IMR-90 (cell line): ENCODE measurements at regions not wholly inside any gene's neighbourhood (a gene's known extent, or its start where the extent isn't known, plus 50 kb on each side); places are given as distances from the start of the nearest gene placed in this dataset.

Source experiments
- ATAC-seq: fragments of 200-7000 bp; cut with Tn5 transposase; 2 replicates; pipeline ENCODE4 v1.9.1; 2020; ENCODE audit warnings: low read depth, mild to moderate bottlenecking, moderate library complexity
- BruUV-seq: library from RNA; stranded (reverse); fragments of 400-500 nt; replicated peaks from 2 replicates; lab custom pipeline; 2021; lab: Mats Ljungman, UMichigan
- CTCF ChIA-PET: fragments of 300-600 bp; formaldehyde crosslinking; extraction: SDS; loops from one replicate; lab custom pipeline; 2021; ENCODE audit warnings: antibody characterized with exemption; lab: Yijun Ruan, JAX
- POLR2A ChIA-PET: fragments of 300-600 bp; sonication (Branson Sonifier 250); formaldehyde crosslinking; loops from one replicate; lab custom pipeline; 2022; ENCODE audit warnings: antibody characterized with exemption; ENCODE audit not compliant: unreplicated experiment; lab: Charles Lee
- DNase-seq: peaks from one replicate; pipeline ENCODE4 v3.0.0; 2013
- H2AFZ ChIP-seq: replicated peaks from 2 replicates; pipeline ENCODE3; 2013; ENCODE audit warnings: low read length, mild to moderate bottlenecking; ENCODE audit not compliant: poor library complexity
- H2AK5ac ChIP-seq: 2 replicates; pipeline ENCODE4 v1.6.1; 2013; ENCODE audit warnings: low read depth, low read length, inconsistent platforms
- H2AK9ac ChIP-seq: replicated peaks from 2 replicates; pipeline ENCODE3; 2013; ENCODE audit warnings: mild to moderate bottlenecking, low read depth, low read length, moderate library complexity; ENCODE audit not compliant: poor library complexity
- H2BK120ac ChIP-seq: 2 replicates; pipeline ENCODE4 v1.6.1; 2013; ENCODE audit warnings: low read depth, low read length, inconsistent platforms
- H2BK15ac ChIP-seq: 3 replicates; pipeline ENCODE4 v1.6.1; 2013; ENCODE audit warnings: low read depth, low read length, inconsistent platforms
- H2BK20ac ChIP-seq: 2 replicates; pipeline ENCODE4 v1.6.1; 2013; ENCODE audit warnings: low read depth, mild to moderate bottlenecking, inconsistent platforms, low read length, moderate library complexity
- H2BK5ac ChIP-seq: 2 replicates; pipeline ENCODE4 v1.6.1; 2013; ENCODE audit warnings: mild to moderate bottlenecking, low read depth, low read length, inconsistent platforms; ENCODE audit not compliant: poor library complexity, severe bottlenecking
- H3K14ac ChIP-seq: replicated peaks from 2 replicates; pipeline ENCODE4 v1.6.1; 2013; ENCODE audit warnings: low read depth, low read length, inconsistent platforms
- H3K18ac ChIP-seq: 2 replicates; pipeline ENCODE4 v1.6.1; 2013; ENCODE audit warnings: low read depth, low read length, control low read depth
- H3K23ac ChIP-seq: 2 replicates; pipeline ENCODE4 v1.6.1; 2013; ENCODE audit warnings: low read depth, low read length, inconsistent platforms
- H3K27ac ChIP-seq: 2 replicates; pipeline ENCODE4 v1.5.1; 2013; ENCODE audit warnings: mild to moderate bottlenecking, control low read depth, low read length; ENCODE audit not compliant: insufficient read depth
- H3K27me3 ChIP-seq: 2 replicates; pipeline ENCODE4 v1.6.1; 2013; ENCODE audit warnings: low read length; ENCODE audit not compliant: control insufficient read depth, insufficient read depth
- H3K36me3 ChIP-seq: 2 replicates; pipeline ENCODE4 v1.6.1; 2013; ENCODE audit warnings: low read length, mixed read lengths; ENCODE audit not compliant: control insufficient read depth, insufficient read depth
- H3K4ac ChIP-seq: 2 replicates; pipeline ENCODE4 v1.6.1; 2013; ENCODE audit warnings: low read depth, low read length, inconsistent platforms
- H3K4me1 ChIP-seq: 2 replicates; pipeline ENCODE4 v1.6.1; 2013; ENCODE audit warnings: low read length, mixed read lengths; ENCODE audit not compliant: control insufficient read depth, insufficient read depth
- H3K4me2 ChIP-seq: 2 replicates; pipeline ENCODE4 v1.6.1; 2013; ENCODE audit warnings: low read depth, mild to moderate bottlenecking, control low read depth, low read length, moderate library complexity
- H3K4me3 ChIP-seq: 2 replicates; pipeline ENCODE4 v1.5.1; 2013; ENCODE audit warnings: low read depth, mild to moderate bottlenecking, control low read depth, low read length, moderate library complexity; ENCODE audit not compliant: insufficient read depth
- H3K56ac ChIP-seq: 2 replicates; pipeline ENCODE4 v1.6.1; 2013; ENCODE audit warnings: low read length, inconsistent platforms; ENCODE audit not compliant: insufficient read depth; ENCODE audit errors: extremely low read depth
- H3K79me1 ChIP-seq, 2 experiments: 2 replicates each; pipeline ENCODE4 v1.6.1; 2013; ENCODE audit warnings: low read length in 2 of 2, inconsistent platforms in 1 of 2, low read depth in 1 of 2
- H3K9ac ChIP-seq: 2 replicates; pipeline ENCODE4 v1.6.1; 2013; ENCODE audit warnings: low read depth, low read length, control low read depth
- H3K9me1 ChIP-seq: 2 replicates; pipeline ENCODE4 v1.6.1; 2013; ENCODE audit warnings: low read length, inconsistent platforms; ENCODE audit not compliant: insufficient read depth
- H3K9me3 ChIP-seq: 2 replicates; pipeline ENCODE4 v1.6.1; 2013; ENCODE audit warnings: low read length; ENCODE audit not compliant: control insufficient read depth, insufficient read depth
- H4K20me1 ChIP-seq: 2 replicates; pipeline ENCODE4 v1.6.1; 2013; ENCODE audit warnings: low read length, inconsistent platforms; ENCODE audit not compliant: insufficient read depth
- H4K5ac ChIP-seq: 2 replicates; pipeline ENCODE4 v1.6.1; 2013; ENCODE audit warnings: mild to moderate bottlenecking, low read depth, low read length, control low read depth
- H4K8ac ChIP-seq, 2 experiments: 2 replicates each; pipeline ENCODE4 v1.6.1; 2013; ENCODE audit warnings: low read depth in 2 of 2, low read length in 2 of 2, control low read depth in 1 of 2, inconsistent platforms in 1 of 2
- H4K91ac ChIP-seq: 2 replicates; pipeline ENCODE4 v1.6.1; 2013; ENCODE audit warnings: low read depth, low read length, inconsistent platforms; ENCODE audit not compliant: insufficient read depth
- BHLHE40 ChIP-seq: fragments of 150-350 bp; IDR thresholded peaks from 2 replicates; pipeline ENCODE4 v1.6.1; 2016; ENCODE audit warnings: mild to moderate bottlenecking, low read depth, low read length
- CEBPB ChIP-seq: IDR thresholded peaks from 2 replicates; pipeline ENCODE4 v1.6.1; 2012; ENCODE audit warnings: low read depth, low read length, improper control_type of control experiment
- CHD1 ChIP-seq: IDR thresholded peaks from 2 replicates; pipeline ENCODE4 v1.6.1; 2012; ENCODE audit warnings: low read depth, low read length, improper control_type of control experiment
- CTCF ChIP-seq: conservative IDR thresholded peaks from 2 replicates; pipeline ENCODE4 v1.5.1; 2012; ENCODE audit warnings: mild to moderate bottlenecking, low read depth, low read length, improper control_type of control experiment
- FOS ChIP-seq: fragments of 150-350 bp; IDR thresholded peaks from 2 replicates; pipeline ENCODE4 v1.6.1; 2016; ENCODE audit warnings: low read depth, low read length
- MAFK ChIP-seq: IDR thresholded peaks from 2 replicates; pipeline ENCODE4 v1.6.1; 2012; ENCODE audit warnings: low read depth, low read length, improper control_type of control experiment
- MAZ ChIP-seq: IDR thresholded peaks from 2 replicates; pipeline ENCODE4 v1.6.1; 2012; ENCODE audit warnings: low read depth, mild to moderate bottlenecking, low read length, improper control_type of control experiment, moderate library complexity, borderline replicate concordance
- MXI1 ChIP-seq: IDR thresholded peaks from 2 replicates; pipeline ENCODE4 v1.6.1; 2012; ENCODE audit warnings: low read depth, mild to moderate bottlenecking, low read length, moderate library complexity, borderline replicate concordance
- NFE2L2 ChIP-seq: fragments of 150-350 bp; IDR thresholded peaks from 2 replicates; pipeline ENCODE4 v1.6.1; 2016; ENCODE audit warnings: low read depth, mild to moderate bottlenecking, low read length
- POLR2A ChIP-seq: IDR thresholded peaks from 2 replicates; pipeline ENCODE4 v1.6.1; 2012; ENCODE audit warnings: mild to moderate bottlenecking, low read depth, low read length
- RAD21 ChIP-seq: IDR thresholded peaks from 2 replicates; pipeline ENCODE4 v1.6.1; 2012; ENCODE audit warnings: low read length, improper control_type of control experiment
- RFX5 ChIP-seq: IDR thresholded peaks from 2 replicates; pipeline ENCODE4 v1.8.0; 2012; ENCODE audit warnings: low read depth, mild to moderate bottlenecking, low read length, moderate library complexity
- SMC3 ChIP-seq: fragments of 150-350 bp; IDR thresholded peaks from 2 replicates; pipeline ENCODE4 v1.6.1; 2016; ENCODE audit warnings: low read depth, mild to moderate bottlenecking, antibody characterized with exemption, low read length, moderate library complexity
- WGBS, 2 experiments: methylation state at CpG; one replicate each; pipeline versions ENCODE4 v1.1.5 to v1.1.7; 2013; ENCODE audit warnings: missing lambda C conversion rate in 2 of 2; ENCODE audit not compliant: insufficient read length in 1 of 2; ENCODE audit errors: extremely low coverage in 2 of 2; 5-methylcytosine and 5-hydroxymethylcytosine counted together
- dilution Hi-C: fragments of 300-500 bp; cut with HindIII; formaldehyde crosslinking; loops from one replicate; pipeline ENCODE4 v1.14.3; 2018; ENCODE audit warnings: low sequenced_read_pairs; ENCODE audit not compliant: unreplicated experiment
- in situ Hi-C: fragments of 300-500 bp; cut with MboI; formaldehyde crosslinking; loops from 3 replicates; pipeline ENCODE4 v1.14.3; 2019; ENCODE audit warnings: low sequenced_read_pairs, inconsistent platforms, mixed read lengths
- intact Hi-C: fragments of 100-400 bp; cut with micrococcal nuclease; formaldehyde crosslinking; loops from 2 replicates; pipeline ENCODE4 v1.10.0; 2022
- TF ChIP-seq, protein P1 (sequence below): fragments of 150-350 bp; IDR thresholded peaks from 2 replicates; pipeline ENCODE4 v1.6.1; 2016; ENCODE audit warnings: low read depth, mild to moderate bottlenecking, low read length, moderate library complexity, borderline replicate concordance

DNA sequence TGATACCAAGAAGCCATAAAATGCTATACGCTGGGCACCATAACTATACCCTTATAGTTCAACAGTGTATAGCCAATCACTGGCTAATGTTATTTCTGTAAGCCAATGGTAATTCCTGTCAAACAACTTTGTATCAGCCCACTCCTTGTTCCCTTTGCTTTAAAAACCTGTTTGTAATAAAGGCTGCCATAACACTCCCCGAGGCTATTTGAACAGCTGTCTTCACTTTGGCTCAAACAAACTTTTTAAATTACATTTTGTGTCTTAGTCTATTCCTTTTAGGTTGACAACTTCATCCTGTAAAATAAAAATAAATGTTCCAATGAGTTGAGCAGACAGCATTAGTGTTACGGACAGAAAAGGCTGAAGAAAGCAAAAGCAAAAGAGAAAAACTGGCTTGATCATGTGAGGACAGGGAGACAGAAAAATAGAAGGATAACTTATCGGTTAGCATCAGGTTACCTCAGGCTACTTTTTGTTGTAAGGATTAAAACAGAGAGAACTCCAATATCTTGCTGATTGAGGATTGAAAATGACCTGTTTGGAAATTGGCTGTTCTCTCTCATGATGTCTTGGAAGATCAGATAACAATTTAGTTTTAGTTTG is 95.0 kb downstream of the AASDHPPT start:
- ChIA-PET CTCF (no interaction called here), POLR2A (no interaction called here)
- BruUV-seq, result no TSS peak
- H4K8ac ChIP-seq, result no peak overlapping the region
- H3K36me3 ChIP-seq, result no peaks in the 10 kb centered on the region
- H2AK5ac ChIP-seq, result no peak overlapping the region
- H3K4me1 ChIP-seq, result no peaks in the 10 kb centered on the region
- H3K27ac ChIP-seq, result no peak overlapping the region
- H3K27me3 ChIP-seq, result no peaks in the 10 kb centered on the region
- intact Hi-C loops (no loop called here), dilution Hi-C loops (no loop called here), in situ Hi-C loops (loop anchor here (25.0 kb wide), 1 partner anchor 415 kb away; no protein-coding TSS in a partner anchor)
- no peak overlapping the region for H2BK15ac ChIP-seq
- peaks cover 3% of the 10 kb centered on the region; the same call in 1 of the 2 replicates for H3K9me3 ChIP-seq
- H3K4ac ChIP-seq, result no peak overlapping the region
- no peak overlapping the region for H3K9ac ChIP-seq
- H3K9me1 ChIP-seq, result no peaks in the 10 kb centered on the region
- ATAC-seq, result no peak
- H4K91ac ChIP-seq, result no peak overlapping the region
- no peak overlapping the region for H2BK5ac ChIP-seq
- no peak overlapping the region for H3K56ac ChIP-seq
- H4K5ac ChIP-seq, result no peak overlapping the region
- H3K18ac ChIP-seq, result no peak overlapping the region
- no peak overlapping the region for H3K14ac ChIP-seq
- no peak overlapping the region for H2BK20ac ChIP-seq
- H3K4me3 ChIP-seq, result no peak overlapping the region
- no CpG with 5 or more reads among the region's 4 CpGs for WGBS, 2 experiments
- no peak for DNase-seq
- no peaks in the 10 kb centered on the region for H4K20me1 ChIP-seq
- no peak overlapping the region for H3K4me2 ChIP-seq
- no peak for TF ChIP-seq MAZ
- no peak for TF ChIP-seq NFE2L2
- TF ChIP-seq, protein P1, sequence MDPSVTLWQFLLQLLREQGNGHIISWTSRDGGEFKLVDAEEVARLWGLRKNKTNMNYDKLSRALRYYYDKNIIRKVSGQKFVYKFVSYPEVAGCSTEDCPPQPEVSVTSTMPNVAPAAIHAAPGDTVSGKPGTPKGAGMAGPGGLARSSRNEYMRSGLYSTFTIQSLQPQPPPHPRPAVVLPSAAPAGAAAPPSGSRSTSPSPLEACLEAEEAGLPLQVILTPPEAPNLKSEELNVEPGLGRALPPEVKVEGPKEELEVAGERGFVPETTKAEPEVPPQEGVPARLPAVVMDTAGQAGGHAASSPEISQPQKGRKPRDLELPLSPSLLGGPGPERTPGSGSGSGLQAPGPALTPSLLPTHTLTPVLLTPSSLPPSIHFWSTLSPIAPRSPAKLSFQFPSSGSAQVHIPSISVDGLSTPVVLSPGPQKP, result no peak
- TF ChIP-seq SMC3, result no peak
- no peak for TF ChIP-seq RAD21
- no peak for TF ChIP-seq FOS
- no peak for TF ChIP-seq POLR2A
- no peak for TF ChIP-seq BHLHE40
- TF ChIP-seq RFX5, result no peak
- TF ChIP-seq CTCF, result no peak
- TF ChIP-seq CHD1, result no peak
- TF ChIP-seq MXI1, result no peak
- TF ChIP-seq CEBPB, result no peak
- no peak for TF ChIP-seq MAFK
- no peak overlapping the region for H2AFZ ChIP-seq
- no peak overlapping the region for H3K23ac ChIP-seq
- no peak overlapping the region for H2BK120ac ChIP-seq
- no peak overlapping the region for H2AK9ac ChIP-seq
- no peaks in the 10 kb centered on the region for H3K79me1 ChIP-seq
